K562 (cell line): ENCODE measurements at regions not wholly inside any gene's neighbourhood (a gene's known extent, or its start where the extent isn't known, plus 50 kb on each side); places are given as distances from the start of the nearest gene placed in this dataset.

Source experiments
- ATAC-seq: fragments of 200-7000 bp; cut with Tn5 transposase; 3 replicates; pipeline ENCODE4 v1.9.1; 2020; ENCODE audit warnings: moderate library complexity
- BruUV-seq: library from RNA; stranded (reverse); fragments of 400-500 nt; replicated peaks from 2 replicates; lab custom pipeline; 2021; lab: Mats Ljungman, UMichigan
- CTCF ChIA-PET: fragments of 300-600 bp; formaldehyde crosslinking; extraction: SDS; loops from one replicate; lab custom pipeline; 2021; ENCODE audit warnings: low intra/inter-chr PET ratio; lab: Yijun Ruan, JAX
- POLR2A ChIA-PET: fragments of 300-600, 350-650 bp; sonication (Branson Sonifier 250); formaldehyde crosslinking; extraction: SDS; loops from one replicate; lab custom pipeline; 2021; ENCODE audit warnings: antibody characterized with exemption, inconsistent platforms; lab: Yijun Ruan, JAX
- DNase-seq, 4 experiments: peaks; one replicate each; pipeline versions ENCODE4 v3.0.0 to v3.0.0-alpha.2; 2011 to 2018; ENCODE audit warnings: low spot score in 3 of 4, mixed read lengths in 3 of 4; ENCODE audit errors: extremely low read depth in 1 of 4
- FAIRE-seq: peaks from 2 replicates; lab custom pipeline; 2011; peaks lifted over from hg19 to GRCh38; lab: Jason Lieb, UNC
- H2AFZ ChIP-seq: 2 replicates; pipeline ENCODE4 v1.6.0; 2011; ENCODE audit warnings: low read depth, low read length, control low read depth, inconsistent platforms
- H3K27ac ChIP-seq: fragments of 200-600 bp; 3 replicates; pipeline ENCODE4 v1.8.0; 2011; ENCODE audit warnings: low read depth, mild to moderate bottlenecking, control low read depth, inconsistent platforms, low read length, moderate library complexity, mixed read lengths; ENCODE audit errors: extremely low read depth
- H3K27me3 ChIP-seq, 2 experiments: fragments of 300-600 bp in 1 of 2; 2 replicates in 1 of 2; 3 replicates in 1 of 2; pipeline versions ENCODE4 v1.6.0 to v1.8.0; 2011; ENCODE audit warnings: inconsistent platforms in 2 of 2, low read length in 2 of 2, mild to moderate bottlenecking in 1 of 2, mixed read lengths in 1 of 2, moderate library complexity in 1 of 2; ENCODE audit not compliant: control insufficient read depth in 2 of 2, insufficient read depth in 2 of 2
- H3K36me3 ChIP-seq: fragments of 300-600 bp; 3 replicates; pipeline ENCODE4 v1.8.0; 2011; ENCODE audit warnings: mild to moderate bottlenecking, low read length, inconsistent platforms; ENCODE audit not compliant: control insufficient read depth, insufficient read depth
- H3K4me1 ChIP-seq, 2 experiments: fragments of 200-600 bp in 1 of 2; replicated peaks in 1 of 2; 2 replicates in 1 of 2; 3 replicates in 1 of 2; pipeline versions ENCODE4 v1.5.1 to v1.8.0; 2011; ENCODE audit warnings: inconsistent platforms in 2 of 2, low read length in 2 of 2, mild to moderate bottlenecking in 1 of 2, mixed read lengths in 1 of 2, moderate library complexity in 1 of 2; ENCODE audit not compliant: control insufficient read depth in 2 of 2, insufficient read depth in 2 of 2
- H3K4me2 ChIP-seq: 2 replicates; pipeline ENCODE4 v1.6.1; 2011; ENCODE audit warnings: low read length, control low read depth, inconsistent platforms, mixed read lengths; ENCODE audit not compliant: insufficient read depth
- H3K4me3 ChIP-seq: fragments of 200-600 bp; sonication (generic), shearing (Covaris generic); 2 replicates; pipeline ENCODE4 v1.5.1; 2016; ENCODE audit warnings: control low read depth, inconsistent platforms
- H3K79me2 ChIP-seq: fragments of 200-600 bp; 3 replicates; pipeline ENCODE4 v1.8.0; 2011; ENCODE audit warnings: low read length, inconsistent platforms; ENCODE audit not compliant: control insufficient read depth, insufficient read depth
- H3K9ac ChIP-seq, 2 experiments: 2 replicates each; pipeline versions ENCODE4 v1.6.0 to v1.6.1; 2011; ENCODE audit warnings: low read depth in 2 of 2, low read length in 2 of 2, control low read depth in 1 of 2, inconsistent platforms in 1 of 2, mild to moderate bottlenecking in 1 of 2, mixed read lengths in 1 of 2; ENCODE audit not compliant: insufficient read depth in 1 of 2
- H3K9me1 ChIP-seq: one replicate; pipeline ENCODE4 v1.6.0; 2011; ENCODE audit warnings: inconsistent platforms, mild to moderate bottlenecking, low read length, moderate library complexity; ENCODE audit not compliant: control insufficient read depth, insufficient read depth
- H3K9me3 ChIP-seq: replicated peaks from 2 replicates; pipeline ENCODE4 v1.5.1; 2011; ENCODE audit warnings: low read depth, low read length, inconsistent platforms; ENCODE audit not compliant: control insufficient read depth, insufficient read depth
- H4K20me1 ChIP-seq: replicated peaks from 2 replicates; pipeline ENCODE4 v1.6.1; 2011; ENCODE audit warnings: low read length, inconsistent platforms, mixed read lengths; ENCODE audit not compliant: control insufficient read depth, insufficient read depth
- ESRRA ChIP-seq: fragments of 450-650 bp; IDR thresholded peaks from 2 replicates; pipeline ENCODE4 v1.6.1; 2014; ENCODE audit warnings: low read depth, mild to moderate bottlenecking, moderate library complexity, borderline replicate concordance
- FOXJ2 ChIP-seq: fragments of 200-800 bp; sonication (Bioruptor generic); IDR thresholded peaks from 2 replicates; pipeline ENCODE4 v1.6.1; 2016; ENCODE audit warnings: missing genetic modification characterization, missing compliant biosample characterization
- FOXK2 ChIP-seq, 2 experiments: fragments of 450-650 bp; IDR thresholded peaks in 1 of 2; conservative IDR thresholded peaks in 1 of 2; 2 replicates each; pipeline ENCODE4 v1.6.1; 2016; ENCODE audit warnings: low read depth in 2 of 2, mild to moderate bottlenecking in 1 of 2
- GTF2E2 ChIP-seq: fragments of 200-800 bp; sonication (Bioruptor generic); IDR thresholded peaks from 2 replicates; pipeline ENCODE4 v1.6.1; 2016; ENCODE audit warnings: missing genetic modification characterization, missing compliant biosample characterization
- LCOR ChIP-seq: sonication (generic); formaldehyde crosslinking; IDR thresholded peaks from 2 replicates; pipeline ENCODE4 v1.8.0; 2022; ENCODE audit warnings: mild to moderate bottlenecking, missing genetic modification reagents
- PHTF2 ChIP-seq: fragments of 250-450 bp; sonication (Bioruptor Pico); IDR thresholded peaks from 2 replicates; pipeline ENCODE4 v1.5.0; 2021; ENCODE audit warnings: mild to moderate bottlenecking
- TAF15 ChIP-seq: fragments of 200-400 bp; formaldehyde crosslinking; IDR thresholded peaks from 2 replicates; pipeline ENCODE4 v1.6.1; 2017; ENCODE audit warnings: mild to moderate bottlenecking, low read depth, low read length, moderate library complexity
- U2AF1 ChIP-seq: fragments of 200-400 bp; formaldehyde crosslinking; optimal IDR thresholded peaks from 2 replicates; pipeline ENCODE3; 2017; ENCODE audit warnings: mild to moderate bottlenecking, low read depth, low read length, moderate library complexity
- ZBTB8A ChIP-seq: fragments of 450-650 bp; IDR thresholded peaks from 2 replicates; pipeline ENCODE4 v1.6.1; 2018; ENCODE audit warnings: mild to moderate bottlenecking, moderate library complexity; ENCODE audit not compliant: partially characterized antibody
- ZC3H4 ChIP-seq: sonication (generic); formaldehyde crosslinking; IDR thresholded peaks from 2 replicates; pipeline ENCODE4 v1.9.0; 2021; ENCODE audit warnings: missing genetic modification reagents, borderline replicate concordance
- ZNF274 ChIP-seq: IDR thresholded peaks from 2 replicates; pipeline ENCODE4 v1.6.1; 2011; ENCODE audit warnings: low read depth, mild to moderate bottlenecking, low read length, moderate library complexity, borderline replicate concordance
- WGBS: fragments of 100-300 bp; shearing (Covaris generic); methylation state at CpG from one replicate; pipeline ENCODE4 v1.1.6; 2016; ENCODE audit warnings: low coverage, mixed read lengths; ENCODE audit not compliant: insufficient coverage; ENCODE audit errors: missing lambda C conversion rate; 5-methylcytosine and 5-hydroxymethylcytosine counted together
- in situ Hi-C: fragments of 300-500 bp; cut with MboI; formaldehyde crosslinking; loops from 4 replicates; pipeline ENCODE4 v1.15.0; 2018; ENCODE audit warnings: inconsistent platforms, mixed read lengths
- intact Hi-C: fragments of 100-400 bp; cut with micrococcal nuclease; formaldehyde crosslinking; loops from 2 replicates; pipeline ENCODE4 v1.14.2; 2022
- TF ChIP-seq, protein P1 (sequence below): fragments of 450-650 bp; IDR thresholded peaks from 2 replicates; pipeline ENCODE4 v1.6.1; 2018; ENCODE audit warnings: mild to moderate bottlenecking, low read depth; ENCODE audit not compliant: partially characterized antibody
- TF ChIP-seq, protein P2 (sequence below): IDR thresholded peaks from 3 replicates; pipeline ENCODE4 v1.6.1; 2011; ENCODE audit warnings: borderline replicate concordance, mild to moderate bottlenecking; ENCODE audit not compliant: insufficient read length, insufficient read depth
- TF ChIP-seq, protein P3 (sequence below): fragments of 150-350 bp; IDR thresholded peaks from 2 replicates; pipeline ENCODE4 v1.6.1; 2014; ENCODE audit warnings: low read depth, mild to moderate bottlenecking, low read length, borderline replicate concordance
- TF ChIP-seq, protein P4 (sequence below), 2 experiments: IDR thresholded peaks; 2 replicates each; pipeline ENCODE4 v1.6.1; 2011; ENCODE audit warnings: borderline replicate concordance in 1 of 2, control low read depth in 1 of 2, low read depth in 1 of 2, low read length in 1 of 2, mild to moderate bottlenecking in 1 of 2, mixed read lengths in 1 of 2, moderate library complexity in 1 of 2; ENCODE audit not compliant: insufficient read depth in 1 of 2, insufficient read length in 1 of 2, poor library complexity in 1 of 2, severe bottlenecking in 1 of 2; ENCODE audit errors: extremely low read depth in 1 of 2

DNA sequence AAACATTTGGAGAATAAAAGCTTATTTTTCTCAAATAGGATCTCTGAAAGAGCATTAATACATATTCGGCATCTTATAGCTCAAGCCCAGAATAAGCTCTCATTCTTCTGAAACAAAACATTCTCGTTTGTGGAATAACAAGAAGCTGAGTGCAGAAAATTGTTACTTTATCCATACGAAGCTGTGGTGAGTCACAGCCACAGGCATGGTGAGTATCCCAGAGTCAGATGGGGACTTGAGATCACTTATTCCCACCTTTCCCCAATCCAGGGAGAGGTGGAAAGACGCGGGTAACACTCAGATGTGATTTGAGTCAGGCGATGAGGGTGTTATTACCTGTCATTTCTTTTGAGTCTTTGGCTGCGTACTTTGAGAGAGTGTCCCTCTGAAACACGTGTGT is 214.6 kb upstream of the TMEM132C start:
- Histone ChIP-seq H3K36me3 (no peaks in the 10 kb centered on the region), H4K20me1 (no peaks in the 10 kb centered on the region), H3K9ac (no peak overlapping the region), H3K4me3 (no peak overlapping the region), H2AFZ (no peak overlapping the region), H3K9me3 (no peaks in the 10 kb centered on the region), H3K9me1 (no peaks in the 10 kb centered on the region), H3K4me1 (no peaks in the 10 kb centered on the region), H3K27me3 (no peaks in the 10 kb centered on the region), H3K4me2 (no peak overlapping the region), H3K27ac (no peak overlapping the region), H3K79me2 (no peaks in the 10 kb centered on the region)
- in situ Hi-C loops (no loop called here), intact Hi-C loops (no loop called here)
- BruUV-seq, result no TSS peak
- POLR2A ChIA-PET, result interaction anchor here (0.8 kb wide), 1 partner anchor 23 kb away, joined by 3 read pairs; no protein-coding TSS in a partner anchor
- 3% methylated on average over 8 of the region's 8 CpGs for WGBS
- no peak for FAIRE-seq
- ATAC-seq, result no peak
- CTCF ChIA-PET, result no interaction called here
- DNase-seq, result no peak
- TF ChIP-seq, protein P1, sequence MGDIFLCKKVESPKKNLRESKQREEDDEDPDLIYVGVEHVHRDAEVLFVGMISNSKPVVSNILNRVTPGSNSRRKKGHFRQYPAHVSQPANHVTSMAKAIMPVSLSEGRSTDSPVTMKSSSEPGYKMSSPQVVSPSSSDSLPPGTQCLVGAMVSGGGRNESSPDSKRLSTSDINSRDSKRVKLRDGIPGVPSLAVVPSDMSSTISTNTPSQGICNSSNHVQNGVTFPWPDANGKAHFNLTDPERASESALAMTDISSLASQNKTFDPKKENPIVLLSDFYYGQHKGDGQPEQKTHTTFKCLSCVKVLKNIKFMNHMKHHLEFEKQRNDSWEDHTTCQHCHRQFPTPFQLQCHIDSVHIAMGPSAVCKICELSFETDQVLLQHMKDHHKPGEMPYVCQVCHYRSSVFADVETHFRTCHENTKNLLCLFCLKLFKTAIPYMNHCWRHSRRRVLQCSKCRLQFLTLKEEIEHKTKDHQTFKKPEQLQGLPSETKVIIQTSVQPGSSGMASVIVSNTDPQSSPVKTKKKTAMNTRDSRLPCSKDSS, result no peak
- TF ChIP-seq FOXJ2 (tag), result no peak
- no peak for TF ChIP-seq ZBTB8A
- no peak for TF ChIP-seq FOXK2 (conservative IDR thresholded peaks at IDR 0.05 in 1 of 2, IDR thresholded peaks at IDR 0.05 in 1 of 2; ENCODE audit: low read depth in 2 of 2)
- TF ChIP-seq ZC3H4, result no peak
- TF ChIP-seq ESRRA, result no peak
- TF ChIP-seq ZNF274, result no peak
- TF ChIP-seq, protein P2, sequence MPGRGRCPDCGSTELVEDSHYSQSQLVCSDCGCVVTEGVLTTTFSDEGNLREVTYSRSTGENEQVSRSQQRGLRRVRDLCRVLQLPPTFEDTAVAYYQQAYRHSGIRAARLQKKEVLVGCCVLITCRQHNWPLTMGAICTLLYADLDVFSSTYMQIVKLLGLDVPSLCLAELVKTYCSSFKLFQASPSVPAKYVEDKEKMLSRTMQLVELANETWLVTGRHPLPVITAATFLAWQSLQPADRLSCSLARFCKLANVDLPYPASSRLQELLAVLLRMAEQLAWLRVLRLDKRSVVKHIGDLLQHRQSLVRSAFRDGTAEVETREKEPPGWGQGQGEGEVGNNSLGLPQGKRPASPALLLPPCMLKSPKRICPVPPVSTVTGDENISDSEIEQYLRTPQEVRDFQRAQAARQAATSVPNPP, result no peak
- TF ChIP-seq U2AF1, result no peak
- TF ChIP-seq GTF2E2 (tag), result no peak
- TF ChIP-seq, protein P3, sequence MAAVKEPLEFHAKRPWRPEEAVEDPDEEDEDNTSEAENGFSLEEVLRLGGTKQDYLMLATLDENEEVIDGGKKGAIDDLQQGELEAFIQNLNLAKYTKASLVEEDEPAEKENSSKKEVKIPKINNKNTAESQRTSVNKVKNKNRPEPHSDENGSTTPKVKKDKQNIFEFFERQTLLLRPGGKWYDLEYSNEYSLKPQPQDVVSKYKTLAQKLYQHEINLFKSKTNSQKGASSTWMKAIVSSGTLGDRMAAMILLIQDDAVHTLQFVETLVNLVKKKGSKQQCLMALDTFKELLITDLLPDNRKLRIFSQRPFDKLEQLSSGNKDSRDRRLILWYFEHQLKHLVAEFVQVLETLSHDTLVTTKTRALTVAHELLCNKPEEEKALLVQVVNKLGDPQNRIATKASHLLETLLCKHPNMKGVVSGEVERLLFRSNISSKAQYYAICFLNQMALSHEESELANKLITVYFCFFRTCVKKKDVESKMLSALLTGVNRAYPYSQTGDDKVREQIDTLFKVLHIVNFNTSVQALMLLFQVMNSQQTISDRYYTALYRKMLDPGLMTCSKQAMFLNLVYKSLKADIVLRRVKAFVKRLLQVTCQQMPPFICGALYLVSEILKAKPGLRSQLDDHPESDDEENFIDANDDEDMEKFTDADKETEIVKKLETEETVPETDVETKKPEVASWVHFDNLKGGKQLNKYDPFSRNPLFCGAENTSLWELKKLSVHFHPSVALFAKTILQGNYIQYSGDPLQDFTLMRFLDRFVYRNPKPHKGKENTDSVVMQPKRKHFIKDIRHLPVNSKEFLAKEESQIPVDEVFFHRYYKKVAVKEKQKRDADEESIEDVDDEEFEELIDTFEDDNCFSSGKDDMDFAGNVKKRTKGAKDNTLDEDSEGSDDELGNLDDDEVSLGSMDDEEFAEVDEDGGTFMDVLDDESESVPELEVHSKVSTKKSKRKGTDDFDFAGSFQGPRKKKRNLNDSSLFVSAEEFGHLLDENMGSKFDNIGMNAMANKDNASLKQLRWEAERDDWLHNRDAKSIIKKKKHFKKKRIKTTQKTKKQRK, result no peak
- no peak for TF ChIP-seq PHTF2 (CRISPR knock-in tag)
- TF ChIP-seq, protein P4, sequence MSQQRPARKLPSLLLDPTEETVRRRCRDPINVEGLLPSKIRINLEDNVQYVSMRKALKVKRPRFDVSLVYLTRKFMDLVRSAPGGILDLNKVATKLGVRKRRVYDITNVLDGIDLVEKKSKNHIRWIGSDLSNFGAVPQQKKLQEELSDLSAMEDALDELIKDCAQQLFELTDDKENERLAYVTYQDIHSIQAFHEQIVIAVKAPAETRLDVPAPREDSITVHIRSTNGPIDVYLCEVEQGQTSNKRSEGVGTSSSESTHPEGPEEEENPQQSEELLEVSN (IDR thresholded peaks at IDR 0.05; ENCODE audit: borderline replicate concordance in 1 of 2, extremely low read depth in 1 of 2, insufficient read depth in 1 of 2, insufficient read length in 1 of 2, low read depth in 1 of 2, low read length in 1 of 2, poor library complexity in 1 of 2, severe bottlenecking in 1 of 2), result no peak
- no peak for TF ChIP-seq TAF15
- TF ChIP-seq LCOR, result no peak
